ENCODE measurements at regions not wholly inside any gene's neighbourhood (a gene's known extent, or its start where the extent isn't known, plus 50 kb on each side); places are given as distances from the start of the nearest gene placed in this dataset.
"Not testable (repeated sequence)": the region's sequence is repeated elsewhere in the genome, so short reads cannot be mapped to it uniquely, and the experiment has no call there.

- Histone ChIP-seq H3K4me3 (ENCODE audit: low read depth in 1 of 3, low read length in 3 of 3) (no peak overlapping the region), H3K9me3 (ENCODE audit: control insufficient read depth in 2 of 2, insufficient read depth in 1 of 2, low read depth in 1 of 2, low read length in 1 of 2) (no peaks in the 10 kb centered on the region), H3K4me1 (ENCODE audit: control insufficient read depth in 3 of 3, insufficient read depth in 2 of 3, low read depth in 1 of 3, low read length in 2 of 3) (no peaks in the 10 kb centered on the region), H3K36me3 (ENCODE audit: control insufficient read depth in 3 of 3, insufficient read depth in 2 of 3, low read depth in 1 of 3, low read length in 3 of 3) (no peaks in the 10 kb centered on the region), H3K27ac (ENCODE audit: low read depth in 1 of 3, low read length in 2 of 3) (no peak overlapping the region), H3K27me3 (ENCODE audit: control insufficient read depth in 3 of 3, insufficient read depth in 3 of 3, low read length in 3 of 3) (no peaks in the 10 kb centered on the region)
- DNase-seq (no peak), FAIRE-seq (no peak)
- 58 to 83% (median 67%) methylated on average over 1 of the region's 1 CpG for WGBS, 3 donors
Measured at GRCh38 chr3:174483254-174483653, 375.9 kb upstream of the NAALADL2 start.

- FAIRE-seq; DNase-seq; H3K27me3 ChIP-seq (ENCODE audit: control insufficient read depth in 3 of 3, insufficient read depth in 3 of 3, low read length in 3 of 3); H3K27ac ChIP-seq (ENCODE audit: low read depth in 1 of 3, low read length in 2 of 3); H3K9me3 ChIP-seq (ENCODE audit: control insufficient read depth in 2 of 2, insufficient read depth in 1 of 2, low read depth in 1 of 2, low read length in 1 of 2); H3K36me3 ChIP-seq (ENCODE audit: control insufficient read depth in 3 of 3, insufficient read depth in 2 of 3, low read depth in 1 of 3, low read length in 3 of 3); H3K4me1 ChIP-seq (ENCODE audit: control insufficient read depth in 3 of 3, insufficient read depth in 2 of 3, low read depth in 1 of 3, low read length in 2 of 3); H3K4me3 ChIP-seq (ENCODE audit: low read depth in 1 of 3, low read length in 3 of 3): not testable (repeated sequence)
- WGBS, 3 donors: 89 to 93% (median 93%) methylated on average over 5 to 7 of the region's 7 CpGs
Measured at GRCh38 chr3:174483856-174484255, 375.3 kb upstream of the NAALADL2 start.

DNA sequence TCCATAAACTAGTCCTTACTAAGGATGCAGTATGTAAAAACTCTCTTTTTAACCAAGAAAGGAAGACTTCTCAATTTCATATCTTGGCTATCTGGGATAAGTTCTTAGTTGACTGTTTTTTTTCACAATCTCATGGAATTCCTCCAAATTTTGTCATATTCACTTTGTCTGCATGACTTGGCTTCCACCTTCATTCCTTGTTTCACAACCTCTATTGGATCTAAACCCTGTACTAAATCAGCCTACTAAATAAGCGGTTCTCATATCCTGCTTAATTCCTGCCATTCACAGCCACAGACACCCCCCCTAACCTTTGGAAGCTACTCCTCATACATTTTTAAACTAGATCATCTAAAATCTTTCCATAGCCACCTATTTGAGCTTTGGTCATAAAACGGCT lies 370.6 kb upstream of the NAALADL2 start:
- no peak for FAIRE-seq
- Histone ChIP-seq H3K36me3 (ENCODE audit: control insufficient read depth in 3 of 3, insufficient read depth in 2 of 3, low read depth in 1 of 3, low read length in 3 of 3) (no peaks in the 10 kb centered on the region), H3K27ac (ENCODE audit: low read depth in 1 of 3, low read length in 2 of 3) (no peak overlapping the region), H3K9me3 (ENCODE audit: control insufficient read depth in 2 of 2, insufficient read depth in 1 of 2, low read depth in 1 of 2, low read length in 1 of 2) (no peaks in the 10 kb centered on the region), H3K27me3 (ENCODE audit: control insufficient read depth in 3 of 3, insufficient read depth in 3 of 3, low read length in 3 of 3) (no peaks in the 10 kb centered on the region), H3K4me1 (ENCODE audit: control insufficient read depth in 3 of 3, insufficient read depth in 2 of 3, low read depth in 1 of 3, low read length in 2 of 3) (no peaks in the 10 kb centered on the region), H3K4me3 (ENCODE audit: low read depth in 1 of 3, low read length in 3 of 3) (no peak overlapping the region)
- DNase-seq: no peak
- 83 to 87% (median 84%) methylated on average over 2 of the region's 2 CpGs for WGBS, 3 donors

DNA sequence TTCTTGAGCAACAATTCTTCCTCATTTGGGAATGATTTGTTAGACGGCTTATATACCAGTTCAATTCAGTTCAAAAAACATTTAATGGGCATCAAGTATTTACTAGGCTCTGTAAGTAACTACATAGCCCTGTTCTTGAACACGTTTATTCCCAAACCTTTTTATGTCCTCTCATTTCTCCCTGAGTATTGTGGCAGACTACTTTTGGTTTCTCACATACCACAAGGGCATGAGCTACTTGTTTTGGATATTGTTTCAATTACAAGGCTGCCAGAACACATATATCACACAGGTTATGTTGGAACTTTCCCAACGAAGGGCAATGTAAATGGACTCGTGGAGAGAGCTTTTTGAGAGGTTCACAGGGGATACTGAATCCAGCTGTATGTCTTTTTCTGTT lies 363.8 kb upstream of the NAALADL2 start:
- H3K27ac ChIP-seq (ENCODE audit: low read depth in 1 of 3, low read length in 2 of 3): no peak overlapping the region
- H3K36me3 ChIP-seq (ENCODE audit: control insufficient read depth in 3 of 3, insufficient read depth in 2 of 3, low read depth in 1 of 3, low read length in 3 of 3): no peaks in the 10 kb centered on the region
- FAIRE-seq: no peak
- no peaks in the 10 kb centered on the region for H3K4me1 ChIP-seq (ENCODE audit: control insufficient read depth in 3 of 3, insufficient read depth in 2 of 3, low read depth in 1 of 3, low read length in 2 of 3)
- DNase-seq: no peak
- no peaks in the 10 kb centered on the region for H3K27me3 ChIP-seq (ENCODE audit: control insufficient read depth in 3 of 3, insufficient read depth in 3 of 3, low read length in 3 of 3)
- H3K4me3 ChIP-seq (ENCODE audit: low read depth in 1 of 3, low read length in 3 of 3): no peak overlapping the region
- 67 to 77% (median 72%) methylated on average over 4 of the region's 4 CpGs for WGBS, 3 donors
- H3K9me3 ChIP-seq (ENCODE audit: control insufficient read depth in 2 of 2, insufficient read depth in 1 of 2, low read depth in 1 of 2, low read length in 1 of 2): no peaks in the 10 kb centered on the region

GRCh38 chr3:174495928-174496327 lies 363.2 kb upstream of the NAALADL2 start:
- WGBS, 3 donors: 87 to 94% (median 89%) methylated on average over 1 of the region's 1 CpG
- Histone ChIP-seq H3K9me3 (ENCODE audit: control insufficient read depth in 2 of 2, insufficient read depth in 1 of 2, low read depth in 1 of 2, low read length in 1 of 2) (no peaks in the 10 kb centered on the region), H3K27me3 (ENCODE audit: control insufficient read depth in 3 of 3, insufficient read depth in 3 of 3, low read length in 3 of 3) (no peaks in the 10 kb centered on the region), H3K4me3 (ENCODE audit: low read depth in 1 of 3, low read length in 3 of 3) (no peak overlapping the region), H3K4me1 (ENCODE audit: control insufficient read depth in 3 of 3, insufficient read depth in 2 of 3, low read depth in 1 of 3, low read length in 2 of 3) (no peaks in the 10 kb centered on the region), H3K36me3 (ENCODE audit: control insufficient read depth in 3 of 3, insufficient read depth in 2 of 3, low read depth in 1 of 3, low read length in 3 of 3) (no peaks in the 10 kb centered on the region), H3K27ac (ENCODE audit: low read depth in 1 of 3, low read length in 2 of 3) (no peak overlapping the region)
- DNase-seq (no peak), FAIRE-seq (no peak)

DNA sequence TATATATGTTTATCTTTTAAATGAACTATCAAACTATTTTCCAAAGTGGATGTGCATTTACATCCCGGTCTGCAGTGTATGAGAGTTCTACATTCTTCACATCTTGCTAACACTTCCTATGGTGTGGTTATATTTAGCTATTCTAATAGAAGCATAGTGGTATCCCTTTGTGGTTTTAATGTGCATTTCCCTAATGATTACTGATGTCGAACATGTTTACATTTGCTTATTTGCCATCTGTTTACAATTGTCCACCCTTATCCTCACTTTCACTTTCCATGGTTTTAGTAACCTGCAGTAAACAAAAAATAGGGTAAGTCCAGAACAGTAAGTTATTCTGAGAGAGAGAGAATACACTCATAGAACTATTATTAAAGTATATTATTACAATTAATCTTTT lies 360.5 kb upstream of the NAALADL2 start:
- H3K27ac ChIP-seq (ENCODE audit: low read depth in 1 of 3, low read length in 2 of 3): no peak overlapping the region
- H3K4me3 ChIP-seq (ENCODE audit: low read depth in 1 of 3, low read length in 3 of 3): no peak overlapping the region
- WGBS, 3 donors: 36 to 59% (median 47%) methylated on average over 2 of the region's 2 CpGs
- no peaks in the 10 kb centered on the region for H3K4me1 ChIP-seq (ENCODE audit: control insufficient read depth in 3 of 3, insufficient read depth in 2 of 3, low read depth in 1 of 3, low read length in 2 of 3)
- DNase-seq (no peak), FAIRE-seq (no peak)
- H3K9me3 ChIP-seq (ENCODE audit: control insufficient read depth in 2 of 2, insufficient read depth in 1 of 2, low read depth in 1 of 2, low read length in 1 of 2): no peaks in the 10 kb centered on the region
- no peaks in the 10 kb centered on the region for H3K36me3 ChIP-seq (ENCODE audit: control insufficient read depth in 3 of 3, insufficient read depth in 2 of 3, low read depth in 1 of 3, low read length in 3 of 3)
- H3K27me3 ChIP-seq (ENCODE audit: control insufficient read depth in 3 of 3, insufficient read depth in 3 of 3, low read length in 3 of 3): no peaks in the 10 kb centered on the region

DNA sequence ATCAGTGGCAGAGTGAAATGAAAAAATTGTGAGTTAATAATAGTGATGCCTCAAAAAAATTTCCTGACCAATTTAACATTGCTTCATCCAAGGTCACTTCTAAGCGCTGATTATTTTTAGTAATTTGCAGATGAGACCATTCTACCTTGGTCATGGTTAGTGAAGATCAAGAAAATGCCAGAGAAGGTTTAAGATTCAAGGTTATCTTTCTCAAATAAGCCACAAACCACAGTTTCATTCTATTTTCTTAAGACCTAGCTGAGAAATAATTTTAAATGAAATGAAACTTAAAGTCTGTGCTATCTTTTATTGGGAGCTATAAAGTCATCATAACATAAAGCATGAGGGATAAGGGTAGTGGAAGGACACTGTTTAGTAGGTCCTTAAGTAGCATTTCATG lies 353.9 kb upstream of the NAALADL2 start:
- no peak for DNase-seq
- no peaks in the 10 kb centered on the region for H3K9me3 ChIP-seq (ENCODE audit: control insufficient read depth in 2 of 2, insufficient read depth in 1 of 2, low read depth in 1 of 2, low read length in 1 of 2)
- no peak overlapping the region for H3K4me3 ChIP-seq (ENCODE audit: low read depth in 1 of 3, low read length in 3 of 3)
- no peaks in the 10 kb centered on the region for H3K4me1 ChIP-seq (ENCODE audit: control insufficient read depth in 3 of 3, insufficient read depth in 2 of 3, low read depth in 1 of 3, low read length in 2 of 3)
- H3K27me3 ChIP-seq (ENCODE audit: control insufficient read depth in 3 of 3, insufficient read depth in 3 of 3, low read length in 3 of 3): no peaks in the 10 kb centered on the region
- no peaks in the 10 kb centered on the region for H3K36me3 ChIP-seq (ENCODE audit: control insufficient read depth in 3 of 3, insufficient read depth in 2 of 3, low read depth in 1 of 3, low read length in 3 of 3)
- WGBS, 3 donors: 92 to 97% (median 95%) methylated on average over 1 of the region's 1 CpG
- FAIRE-seq: no peak
- no peak overlapping the region for H3K27ac ChIP-seq (ENCODE audit: low read depth in 1 of 3, low read length in 2 of 3)

DNA sequence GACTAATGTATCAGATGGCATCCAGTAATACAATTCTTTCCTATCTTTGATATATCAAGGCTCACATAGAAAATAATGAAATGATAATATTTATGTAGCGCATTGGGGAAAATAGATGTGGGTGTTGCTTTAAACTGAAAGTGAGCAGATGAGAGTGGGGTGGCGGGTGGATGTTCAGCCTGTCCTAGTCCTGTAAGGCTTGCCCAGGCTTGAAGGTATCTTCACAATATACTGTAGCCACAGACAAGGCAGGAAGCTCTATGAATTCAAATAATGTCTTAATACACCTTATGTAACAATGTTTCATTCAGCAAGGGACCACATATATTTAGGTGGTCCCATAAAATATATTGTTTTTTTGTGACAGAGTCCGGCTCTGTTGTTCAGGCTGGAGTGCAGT lies 334.9 kb upstream of the NAALADL2 start:
- Histone ChIP-seq H3K36me3 (ENCODE audit: control insufficient read depth in 3 of 3, insufficient read depth in 2 of 3, low read depth in 1 of 3, low read length in 3 of 3) (no peaks in the 10 kb centered on the region), H3K9me3 (ENCODE audit: control insufficient read depth in 2 of 2, insufficient read depth in 1 of 2, low read depth in 1 of 2, low read length in 1 of 2) (peaks cover 0 to 3% of the 10 kb centered on the region in 2 donors), H3K27me3 (ENCODE audit: control insufficient read depth in 3 of 3, insufficient read depth in 3 of 3, low read length in 3 of 3) (no peaks in the 10 kb centered on the region), H3K4me3 (ENCODE audit: low read depth in 1 of 3, low read length in 3 of 3) (no peak overlapping the region), H3K4me1 (ENCODE audit: control insufficient read depth in 3 of 3, insufficient read depth in 2 of 3, low read depth in 1 of 3, low read length in 2 of 3) (no peaks in the 10 kb centered on the region), H3K27ac (ENCODE audit: low read depth in 1 of 3, low read length in 2 of 3) (no peak overlapping the region)
- DNase-seq: no peak
- 93 to 97% (median 95%) methylated on average over 3 of the region's 3 CpGs for WGBS, 3 donors
- no peak for FAIRE-seq

DNA sequence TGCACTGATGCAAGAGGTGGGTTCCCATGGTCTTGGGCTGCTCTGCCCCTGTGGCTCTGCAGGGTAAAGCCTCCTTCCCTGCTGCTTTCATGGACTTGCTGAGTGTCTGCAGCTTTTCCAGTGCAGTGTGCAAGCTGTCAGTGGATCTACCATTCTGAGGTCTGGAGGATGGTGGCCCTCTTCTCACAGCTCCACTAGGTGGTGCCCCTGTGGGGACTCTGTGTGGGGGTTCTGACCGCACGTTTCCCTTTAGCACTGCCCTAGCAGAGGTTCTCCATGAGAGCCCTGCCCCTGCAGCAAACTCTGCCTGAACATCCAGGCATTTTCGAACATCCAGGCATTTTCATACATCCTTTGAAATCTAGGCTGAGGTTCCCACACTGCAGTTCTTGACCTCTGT lies 329.8 kb upstream of the NAALADL2 start:
- no peaks in the 10 kb centered on the region for H3K27me3 ChIP-seq (ENCODE audit: control insufficient read depth in 3 of 3, insufficient read depth in 3 of 3, low read length in 3 of 3)
- 84 to 89% (median 87%) methylated on average over 3 of the region's 3 CpGs for WGBS, 3 donors
- no peak overlapping the region for H3K4me3 ChIP-seq (ENCODE audit: low read depth in 1 of 3, low read length in 3 of 3)
- FAIRE-seq (no peak), DNase-seq (no peak)
- no peak overlapping the region for H3K27ac ChIP-seq (ENCODE audit: low read depth in 1 of 3, low read length in 2 of 3)
- H3K36me3 ChIP-seq (ENCODE audit: control insufficient read depth in 3 of 3, insufficient read depth in 2 of 3, low read depth in 1 of 3, low read length in 3 of 3): no peaks in the 10 kb centered on the region
- no peaks in the 10 kb centered on the region for H3K4me1 ChIP-seq (ENCODE audit: control insufficient read depth in 3 of 3, insufficient read depth in 2 of 3, low read depth in 1 of 3, low read length in 2 of 3)
- H3K9me3 ChIP-seq (ENCODE audit: control insufficient read depth in 2 of 2, insufficient read depth in 1 of 2, low read depth in 1 of 2, low read length in 1 of 2): no peaks in the 10 kb centered on the region
